Activated CD4-positive, alpha-beta T cell treated with anti-CD3 and anti-CD28 coated beads, Interleukin-2, amount 10 ng/mL, durations not matched to agents 24 days and 14 days (primary cell): ENCODE measurements at regions not wholly inside any gene's neighbourhood (a gene's known extent, or its start where the extent isn't known, plus 50 kb on each side); places are given as distances from the start of the nearest gene placed in this dataset.
"Not testable (repeated sequence)": the region's sequence is repeated elsewhere in the genome, so short reads cannot be mapped to it uniquely, and the experiment has no call there.

Experiments used
- DNase-seq: peaks from one replicate; pipeline ENCODE4 v3.0.0; 2022
- H3K27ac Mint-ChIP-seq: one replicate; pipeline ENCODE4 v1.8.0; 2022; ENCODE audit warnings: mild to moderate bottlenecking, mixed read lengths
- H3K27me3 Mint-ChIP-seq: one replicate; pipeline ENCODE4 v1.8.0; 2022; ENCODE audit warnings: mixed read lengths
- H3K36me3 Mint-ChIP-seq: one replicate; pipeline ENCODE4 v1.8.0; 2022; ENCODE audit warnings: low read depth, mild to moderate bottlenecking, mixed read lengths
- H3K4me1 Mint-ChIP-seq: one replicate; pipeline ENCODE4 v1.8.0; 2021; ENCODE audit warnings: mixed read lengths
- H3K4me3 Mint-ChIP-seq: one replicate; pipeline ENCODE4 v1.8.0; 2022; ENCODE audit warnings: mild to moderate bottlenecking, moderate library complexity, mixed read lengths
- H3K9me3 Mint-ChIP-seq: one replicate; pipeline ENCODE4 v1.8.0; 2021; ENCODE audit warnings: mixed read lengths
- intact Hi-C: fragments of 100-400 bp; cut with micrococcal nuclease; formaldehyde crosslinking; loops from one replicate; pipeline ENCODE4 v1.15.1; 2023

DNA sequence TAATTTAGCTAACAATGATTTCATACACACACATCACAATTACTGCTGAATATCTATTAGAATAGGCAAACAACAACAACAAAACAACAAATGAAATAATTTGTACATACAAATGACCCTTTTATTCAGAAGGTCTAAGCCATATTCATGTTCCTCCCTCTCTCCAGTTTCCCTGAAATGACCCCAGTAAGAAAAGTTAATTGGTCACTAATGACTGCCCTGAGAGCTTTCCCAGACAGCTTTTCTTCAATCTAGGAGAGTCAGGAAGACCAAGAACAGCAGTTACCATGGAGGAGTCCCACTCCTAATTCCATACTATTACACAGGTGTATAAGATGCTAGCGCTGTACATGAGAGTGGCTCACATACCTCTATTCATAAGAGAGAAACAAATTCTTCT is 121.2 kb upstream of the GRIP1 start:
- no peak overlapping the region for H3K4me3 Mint-ChIP-seq
- intact Hi-C loops, result no loop called here
- DNase-seq, result no peak
- no peaks in the 10 kb centered on the region for H3K9me3 Mint-ChIP-seq
- no peak overlapping the region for H3K27ac Mint-ChIP-seq
- H3K4me1 Mint-ChIP-seq, result no peaks in the 10 kb centered on the region
- H3K27me3 Mint-ChIP-seq, result peaks cover 25% of the 10 kb centered on the region
- H3K36me3 Mint-ChIP-seq, result no peaks in the 10 kb centered on the region

DNA sequence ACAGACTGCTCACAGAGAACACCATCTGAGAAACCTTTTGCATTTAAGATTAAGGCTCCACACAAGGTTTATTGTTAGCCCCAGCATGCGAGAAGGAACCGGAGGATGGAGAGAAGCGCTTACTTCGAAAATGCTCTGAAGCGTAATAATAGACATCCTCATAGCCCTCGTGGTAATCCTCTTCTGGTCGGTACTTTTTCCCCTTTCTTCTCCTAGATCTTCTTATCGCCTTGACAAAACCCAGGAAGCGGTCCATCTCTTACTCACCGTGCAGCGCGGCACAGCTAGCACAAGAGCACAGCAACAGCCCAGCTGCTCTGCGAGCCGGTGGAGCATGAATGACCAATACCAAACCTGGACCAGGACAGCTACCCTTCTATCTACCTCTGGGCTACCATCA is 125.1 kb upstream of the GRIP1 start:
- Mint-ChIP-seq H3K9me3 (no peaks in the 10 kb centered on the region), H3K27me3 (peaks cover 21% of the 10 kb centered on the region), H3K4me3 (no peak overlapping the region), H3K27ac (no peak overlapping the region), H3K36me3 (no peaks in the 10 kb centered on the region), H3K4me1 (no peaks in the 10 kb centered on the region)
- intact Hi-C loops, result no loop called here
- DNase-seq, result no peak

DNA sequence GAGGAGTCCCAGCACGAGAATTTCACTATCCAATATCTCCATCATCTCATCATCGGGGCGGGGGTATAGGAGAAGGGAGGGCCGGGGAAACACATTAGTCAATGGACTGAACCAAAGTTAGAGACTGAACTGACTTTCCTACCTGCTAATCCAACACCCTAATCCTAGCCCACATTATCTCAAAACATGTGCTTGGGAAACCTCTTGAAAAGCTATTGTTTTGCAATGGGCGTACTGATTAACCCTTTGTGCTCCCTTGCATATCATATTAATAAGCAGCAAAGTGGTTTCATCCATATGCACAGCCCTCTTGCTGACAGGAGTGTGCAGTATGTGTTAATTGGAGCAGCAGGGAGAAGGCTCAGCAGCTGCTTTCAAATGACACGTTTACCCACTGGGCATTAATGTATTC is 125.7 kb upstream of the GRIP1 start:
- no peaks in the 10 kb centered on the region for H3K9me3 Mint-ChIP-seq
- no peak for DNase-seq
- no peaks in the 10 kb centered on the region for H3K36me3 Mint-ChIP-seq
- no peak overlapping the region for H3K4me3 Mint-ChIP-seq
- H3K27ac Mint-ChIP-seq, result no peak overlapping the region
- peaks cover 19% of the 10 kb centered on the region for H3K27me3 Mint-ChIP-seq
- intact Hi-C loops, result no loop called here
- H3K4me1 Mint-ChIP-seq, result no peaks in the 10 kb centered on the region

DNA sequence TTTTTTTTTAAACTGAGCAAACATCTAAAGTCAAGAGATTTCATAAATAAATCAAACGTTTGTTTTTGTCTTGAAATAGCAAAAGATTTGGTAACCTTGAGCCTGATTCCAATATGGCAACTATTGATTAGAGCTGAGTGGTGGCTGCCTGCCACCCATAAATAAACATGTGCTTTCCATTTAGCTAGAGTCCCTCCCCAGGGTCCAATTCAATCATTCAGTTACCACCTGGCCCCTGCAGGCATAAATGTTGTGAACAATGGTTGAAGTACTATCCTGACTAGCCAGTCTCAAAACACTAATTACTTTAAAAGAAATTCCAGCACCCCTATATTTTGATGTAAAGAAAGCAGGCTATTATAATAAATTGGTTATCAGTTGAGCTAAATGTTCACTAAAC is 129.7 kb upstream of the GRIP1 start:
- Mint-ChIP-seq H3K27ac (no peak overlapping the region), H3K36me3 (no peaks in the 10 kb centered on the region), H3K4me1 (peaks cover 4% of the 10 kb centered on the region), H3K27me3 (peaks cover 8% of the 10 kb centered on the region), H3K4me3 (no peak overlapping the region), H3K9me3 (no peaks in the 10 kb centered on the region)
- intact Hi-C loops, result no loop called here
- no peak for DNase-seq

DNA sequence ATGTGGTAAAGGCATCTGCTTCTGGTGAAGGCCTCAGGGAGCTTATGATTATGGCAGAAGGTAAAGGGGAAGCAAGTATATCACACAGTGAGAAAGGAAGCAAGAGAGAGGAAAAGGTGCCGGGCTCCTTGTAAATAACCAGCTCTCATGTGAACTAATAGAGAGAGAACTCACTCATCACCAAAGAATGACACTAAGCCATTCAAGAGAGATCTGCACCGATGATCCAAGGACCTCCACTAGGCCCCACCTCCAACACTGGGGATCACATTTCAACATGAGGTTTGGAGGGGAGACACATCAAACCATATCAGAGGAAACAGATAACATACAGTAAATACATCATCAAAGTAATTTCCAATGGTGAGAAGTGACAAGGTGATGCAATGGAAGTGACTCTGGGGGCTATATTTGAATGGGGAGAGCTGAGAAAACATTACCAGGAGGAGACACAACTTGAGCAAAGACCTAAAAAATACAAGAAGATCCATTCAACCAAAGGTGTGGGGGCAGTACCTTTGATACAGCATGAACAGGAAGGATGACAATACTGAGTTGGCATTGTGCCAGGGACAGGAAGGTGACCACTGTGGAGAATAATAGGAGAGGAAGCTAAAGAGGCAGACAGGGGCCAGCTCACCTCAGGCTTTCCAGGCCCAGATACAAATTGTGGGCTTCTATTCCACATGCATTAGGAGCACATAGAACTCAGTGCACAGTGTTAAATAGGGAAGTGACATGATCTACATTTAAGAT is 134.4 kb upstream of the GRIP1 start:
- Mint-ChIP-seq H3K4me1 (peaks cover 4% of the 10 kb centered on the region), H3K9me3 (no peaks in the 10 kb centered on the region), H3K27ac (no peak overlapping the region), H3K36me3 (no peaks in the 10 kb centered on the region), H3K4me3 (no peak overlapping the region), H3K27me3 (peaks cover 6% of the 10 kb centered on the region)
- DNase-seq, result no peak
- intact Hi-C loops, result no loop called here

DNA sequence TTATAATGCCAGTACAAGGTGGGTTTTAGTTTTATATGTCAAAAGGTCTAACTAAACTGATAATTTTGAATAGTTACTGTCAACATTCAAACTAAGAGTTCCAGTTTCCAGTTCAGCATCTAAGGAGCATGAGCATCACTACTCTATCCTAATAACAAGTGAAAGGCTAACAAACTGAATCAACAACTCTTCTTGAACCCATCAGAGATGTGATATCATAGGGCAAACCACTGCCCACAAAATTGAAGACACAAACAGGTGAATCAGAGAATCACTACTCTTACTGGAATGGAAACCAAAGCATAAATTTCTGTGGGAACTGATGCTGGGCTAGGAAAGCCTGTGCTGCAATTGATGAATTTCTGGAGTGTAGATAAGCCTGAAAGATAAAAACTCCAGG is 140.7 kb upstream of the GRIP1 start:
- H3K36me3 Mint-ChIP-seq, result no peaks in the 10 kb centered on the region
- intact Hi-C loops, result no loop called here
- no peak overlapping the region for H3K27ac Mint-ChIP-seq
- no peaks in the 10 kb centered on the region for H3K4me1 Mint-ChIP-seq
- no peak for DNase-seq
- peaks cover 7% of the 10 kb centered on the region for H3K27me3 Mint-ChIP-seq
- no peak overlapping the region for H3K4me3 Mint-ChIP-seq
- H3K9me3 Mint-ChIP-seq, result peaks cover 5% of the 10 kb centered on the region

DNA sequence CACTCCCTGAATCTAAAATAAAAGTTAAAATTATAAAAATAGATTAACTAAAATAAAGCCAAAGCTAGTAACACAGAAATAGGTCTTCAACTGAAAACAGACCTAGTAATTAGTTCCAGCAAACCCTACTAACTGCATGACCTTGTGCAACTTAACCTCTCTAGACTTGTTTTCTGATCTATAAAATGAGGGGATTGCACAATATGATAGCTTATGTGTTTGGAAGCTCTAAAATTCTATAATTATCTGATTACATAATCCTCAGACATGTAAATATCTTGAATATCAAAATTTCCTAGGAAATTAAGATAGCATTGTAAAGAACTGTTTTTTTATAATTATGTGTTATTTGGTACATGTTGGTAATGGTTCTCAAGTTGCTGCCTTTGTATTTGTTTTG is 144.1 kb upstream of the GRIP1 start:
- Mint-ChIP-seq H3K9me3 (peaks cover 11% of the 10 kb centered on the region), H3K36me3 (no peaks in the 10 kb centered on the region), H3K4me3 (no peak overlapping the region), H3K27me3 (peaks cover 5% of the 10 kb centered on the region), H3K4me1 (no peaks in the 10 kb centered on the region), H3K27ac (no peak overlapping the region)
- no peak for DNase-seq
- intact Hi-C loops, result no loop called here

DNA sequence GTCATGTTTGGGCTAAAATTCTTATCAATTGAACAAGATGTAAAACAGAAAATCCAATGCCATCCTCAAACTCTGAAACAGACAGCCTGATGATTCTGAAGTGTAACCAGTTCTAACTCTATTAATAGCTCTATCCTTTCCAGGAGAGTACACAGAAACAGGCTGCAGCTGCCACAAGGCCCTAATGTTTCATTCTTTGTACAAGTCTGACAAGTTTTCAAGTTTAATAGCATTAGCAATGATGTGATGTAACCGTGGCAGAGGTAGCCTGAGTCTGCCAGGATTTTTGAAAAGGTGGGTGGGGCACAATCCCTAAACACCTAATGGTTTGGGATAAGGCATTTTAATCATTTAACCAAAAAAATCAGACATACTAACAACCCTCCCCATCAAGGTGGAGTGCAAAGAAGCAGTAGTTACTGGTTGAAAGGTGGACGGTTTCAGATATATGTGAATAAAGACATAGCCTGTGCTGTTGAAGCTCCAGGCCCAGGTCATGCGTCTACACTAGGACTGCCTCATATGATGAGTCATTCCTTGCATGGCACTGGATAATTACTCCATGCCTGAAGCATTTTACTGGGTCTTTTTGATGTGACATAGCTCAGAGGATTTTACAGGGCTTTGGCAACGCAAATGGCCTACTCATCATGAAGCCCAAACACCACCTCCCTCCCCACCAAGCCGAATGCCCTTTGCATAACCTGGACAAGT is 145.1 kb upstream of the GRIP1 start:
- intact Hi-C loops, result no loop called here
- H3K4me1 Mint-ChIP-seq, result peaks cover 5% of the 10 kb centered on the region
- H3K27me3 Mint-ChIP-seq, result peaks cover 3% of the 10 kb centered on the region
- no peak overlapping the region for H3K4me3 Mint-ChIP-seq
- no peak for DNase-seq
- H3K9me3 Mint-ChIP-seq, result peaks cover 11% of the 10 kb centered on the region
- H3K36me3 Mint-ChIP-seq, result no peaks in the 10 kb centered on the region
- no peak overlapping the region for H3K27ac Mint-ChIP-seq

DNA sequence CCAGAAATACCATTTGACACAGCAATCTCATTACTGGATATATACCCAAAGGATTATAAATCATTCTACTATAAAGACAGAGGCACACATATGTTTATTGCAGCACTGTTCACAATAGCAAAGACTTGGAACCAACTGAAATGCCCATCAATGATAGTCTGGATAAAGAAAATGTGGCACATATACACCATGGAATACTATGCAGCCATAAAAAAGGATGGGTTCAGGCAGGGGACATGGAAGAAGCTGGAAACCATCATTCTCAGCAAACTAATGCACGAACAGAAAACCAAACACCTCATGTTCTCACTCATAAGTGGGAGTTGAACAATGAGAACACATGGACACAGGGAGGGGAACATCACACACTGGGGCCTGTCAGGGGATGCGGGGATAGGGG is 147.0 kb upstream of the GRIP1 start:
- H3K9me3 Mint-ChIP-seq, H3K4me3 Mint-ChIP-seq, intact Hi-C loops, H3K36me3 Mint-ChIP-seq, DNase-seq, H3K27me3 Mint-ChIP-seq, H3K27ac Mint-ChIP-seq: not testable (repeated sequence)
- H3K4me1 Mint-ChIP-seq, result peaks cover 20% of the 10 kb centered on the region

DNA sequence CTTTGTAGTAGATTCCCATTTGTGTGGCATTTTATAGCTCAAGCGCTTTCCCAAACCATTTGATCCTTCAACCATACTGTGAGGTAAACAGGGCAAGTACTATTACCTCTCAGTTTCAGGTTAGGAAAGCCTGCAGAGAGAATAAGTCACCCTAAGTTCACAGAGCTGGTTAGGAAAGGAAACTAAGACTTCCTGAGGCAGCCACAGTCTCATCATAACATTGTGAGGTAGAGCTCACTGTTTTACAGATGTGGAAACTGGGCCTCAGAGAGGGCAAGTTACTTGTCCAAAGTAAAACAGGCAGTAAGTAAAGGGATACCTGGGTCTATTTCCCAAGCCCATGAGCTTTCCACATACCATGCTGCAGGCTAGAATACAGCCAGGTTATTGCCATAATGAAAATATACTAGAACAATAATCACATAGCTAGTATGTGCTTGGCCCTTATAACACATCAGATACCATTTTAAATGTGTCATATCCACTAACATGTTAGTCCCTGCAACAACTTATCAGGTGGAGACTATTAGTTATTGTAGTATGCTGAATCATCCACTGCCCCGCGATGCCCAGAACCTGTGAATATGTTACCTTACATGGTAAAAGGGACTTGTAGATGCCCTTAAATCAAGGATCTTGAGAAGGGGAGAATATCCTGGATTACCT is 150.9 kb upstream of the GRIP1 start:
- peak; percentile 78 for DNase-seq
- peaks cover 10% of the 10 kb centered on the region for H3K9me3 Mint-ChIP-seq
- intact Hi-C loops, result no loop called here
- peak overlapping the region; percentile 11 for H3K4me3 Mint-ChIP-seq
- H3K27ac Mint-ChIP-seq, result peak overlapping the region; percentile 0
- no peaks in the 10 kb centered on the region for H3K36me3 Mint-ChIP-seq
- H3K4me1 Mint-ChIP-seq, result peaks cover 24% of the 10 kb centered on the region
- H3K27me3 Mint-ChIP-seq, result peaks cover 3% of the 10 kb centered on the region

DNA sequence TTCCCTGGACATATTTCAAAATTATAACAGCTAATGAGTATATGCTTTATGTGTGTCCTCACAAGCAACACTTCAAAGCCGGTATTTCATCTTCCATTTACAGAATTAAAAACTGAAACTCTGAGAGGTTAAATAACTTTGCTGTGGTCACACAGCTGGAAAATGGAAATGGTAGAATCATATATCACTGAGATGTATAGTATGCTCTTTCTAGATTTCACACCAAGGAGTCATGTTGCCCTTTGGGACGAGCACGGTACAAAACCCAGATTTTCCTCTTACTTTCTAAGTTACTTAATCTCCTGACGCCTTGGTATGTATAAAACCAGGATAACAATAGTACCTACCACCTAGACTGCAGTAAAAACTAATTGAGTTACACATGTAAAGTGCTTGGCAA is 152.6 kb upstream of the GRIP1 start:
- Mint-ChIP-seq H3K27ac (no peak overlapping the region), H3K4me3 (no peak overlapping the region), H3K27me3 (peaks cover 3% of the 10 kb centered on the region), H3K4me1 (peaks cover 24% of the 10 kb centered on the region), H3K9me3 (peaks cover 4% of the 10 kb centered on the region), H3K36me3 (no peaks in the 10 kb centered on the region)
- intact Hi-C loops, result no loop called here
- no peak for DNase-seq

DNA sequence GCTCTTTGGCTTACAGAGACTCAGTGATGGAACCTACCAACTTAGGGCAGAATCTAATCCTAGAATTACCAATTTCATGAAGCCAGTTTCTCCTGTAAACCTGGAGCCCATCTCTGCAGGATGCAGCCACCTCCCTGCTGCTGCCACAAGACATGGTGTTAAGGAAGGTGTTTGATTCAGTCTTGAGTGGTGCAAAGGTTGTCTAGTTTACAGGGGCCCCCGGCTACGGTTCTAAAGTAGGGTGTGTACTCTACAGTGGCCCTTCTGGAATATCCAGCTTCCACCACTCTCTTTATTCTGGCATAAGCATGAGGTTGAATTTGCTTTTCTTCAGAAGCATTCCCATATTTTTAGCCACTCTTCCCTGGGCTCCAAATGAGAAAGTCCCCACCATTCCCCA is 154.1 kb upstream of the GRIP1 start:
- peaks cover 24% of the 10 kb centered on the region for H3K4me1 Mint-ChIP-seq
- no peak overlapping the region for H3K27ac Mint-ChIP-seq
- no peak overlapping the region for H3K4me3 Mint-ChIP-seq

DNA sequence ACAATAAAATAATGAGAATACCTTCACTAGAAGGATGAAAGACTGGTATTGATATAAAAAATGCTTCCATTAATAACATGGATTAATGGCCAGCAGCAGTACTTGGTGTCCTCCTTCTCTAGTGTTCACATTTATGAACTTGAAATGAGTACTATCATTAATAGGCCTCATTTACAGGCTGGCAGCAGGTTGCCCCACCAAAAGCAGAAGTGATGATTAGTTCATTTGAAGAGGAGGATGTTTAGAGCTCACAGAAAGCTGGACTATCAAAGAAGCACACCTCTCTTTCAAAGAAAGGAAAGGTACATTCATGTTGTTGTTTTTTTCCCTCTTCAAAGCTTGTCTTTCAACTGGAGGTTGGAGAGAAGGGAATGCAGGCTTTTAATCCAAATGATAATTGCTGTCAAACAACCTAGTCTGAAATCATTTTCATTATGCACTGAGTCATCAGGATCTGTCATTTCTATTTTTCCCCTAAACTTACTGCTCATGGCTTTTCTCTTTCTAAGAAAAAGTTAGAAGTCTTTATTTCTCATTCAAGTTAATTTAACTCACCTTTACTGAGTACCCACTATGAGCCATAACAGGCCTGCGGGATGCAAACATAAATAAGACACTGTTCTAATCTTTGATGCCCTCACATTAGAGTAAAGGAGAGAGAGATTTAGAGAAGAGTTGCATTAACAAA is 157.9 kb upstream of the GRIP1 start:
- Mint-ChIP-seq H3K4me1 (peaks cover 4% of the 10 kb centered on the region), H3K27me3 (peaks cover 7% of the 10 kb centered on the region), H3K36me3 (no peaks in the 10 kb centered on the region), H3K27ac (no peak overlapping the region), H3K9me3 (peaks cover 4% of the 10 kb centered on the region), H3K4me3 (no peak overlapping the region)
- no peak for DNase-seq
- intact Hi-C loops, result no loop called here

More for the DNA sequence above, 154.1 kb upstream of the GRIP1 start:
- intact Hi-C loops, result no loop called here
- H3K9me3 Mint-ChIP-seq, result peaks cover 4% of the 10 kb centered on the region
- peaks cover 3% of the 10 kb centered on the region for H3K27me3 Mint-ChIP-seq
- DNase-seq, result no peak
- H3K36me3 Mint-ChIP-seq, result no peaks in the 10 kb centered on the region

DNA sequence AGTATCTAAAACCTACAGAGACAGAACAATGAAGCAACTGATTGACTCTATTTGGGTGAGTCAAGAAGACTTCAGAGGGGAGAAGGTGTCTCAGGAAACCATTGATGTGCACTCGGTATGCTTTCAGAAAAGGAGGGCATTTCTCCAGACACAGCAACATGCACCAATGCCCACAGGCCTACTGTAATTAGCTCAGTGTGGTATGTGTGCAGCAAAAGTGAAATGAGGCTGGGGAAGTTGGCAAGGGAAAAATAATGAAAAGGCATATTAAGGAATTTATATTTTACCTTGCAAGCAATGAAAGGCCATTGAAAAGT is 158.4 kb upstream of the GRIP1 start:
- Mint-ChIP-seq H3K27ac (no peak overlapping the region), H3K4me1 (peaks cover 4% of the 10 kb centered on the region), H3K27me3 (peaks cover 7% of the 10 kb centered on the region), H3K36me3 (no peaks in the 10 kb centered on the region), H3K9me3 (peaks cover 4% of the 10 kb centered on the region), H3K4me3 (no peak overlapping the region)
- DNase-seq, result no peak
- intact Hi-C loops, result no loop called here
